ENCODE measurements at regions not wholly inside any gene's neighbourhood (a gene's known extent, or its start where the extent isn't known, plus 50 kb on each side); places are given as distances from the start of the nearest gene placed in this dataset.

GRCh38 chr7:45514944-45515343 lies 59.2 kb upstream of the ADCY1 start:
- TF ChIP-seq EZH2 (IDR thresholded peaks at IDR 0.05; ENCODE audit: low read length), result no peak
- TF ChIP-seq, protein P1, sequence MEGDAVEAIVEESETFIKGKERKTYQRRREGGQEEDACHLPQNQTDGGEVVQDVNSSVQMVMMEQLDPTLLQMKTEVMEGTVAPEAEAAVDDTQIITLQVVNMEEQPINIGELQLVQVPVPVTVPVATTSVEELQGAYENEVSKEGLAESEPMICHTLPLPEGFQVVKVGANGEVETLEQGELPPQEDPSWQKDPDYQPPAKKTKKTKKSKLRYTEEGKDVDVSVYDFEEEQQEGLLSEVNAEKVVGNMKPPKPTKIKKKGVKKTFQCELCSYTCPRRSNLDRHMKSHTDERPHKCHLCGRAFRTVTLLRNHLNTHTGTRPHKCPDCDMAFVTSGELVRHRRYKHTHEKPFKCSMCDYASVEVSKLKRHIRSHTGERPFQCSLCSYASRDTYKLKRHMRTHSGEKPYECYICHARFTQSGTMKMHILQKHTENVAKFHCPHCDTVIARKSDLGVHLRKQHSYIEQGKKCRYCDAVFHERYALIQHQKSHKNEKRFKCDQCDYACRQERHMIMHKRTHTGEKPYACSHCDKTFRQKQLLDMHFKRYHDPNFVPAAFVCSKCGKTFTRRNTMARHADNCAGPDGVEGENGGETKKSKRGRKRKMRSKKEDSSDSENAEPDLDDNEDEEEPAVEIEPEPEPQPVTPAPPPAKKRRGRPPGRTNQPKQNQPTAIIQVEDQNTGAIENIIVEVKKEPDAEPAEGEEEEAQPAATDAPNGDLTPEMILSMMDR (optimal IDR thresholded peaks at IDR 0.05 in 1 of 3, IDR thresholded peaks at IDR 0.05 in 1 of 3, conservative IDR thresholded peaks at IDR 0.05 in 1 of 3; ENCODE audit: extremely low read depth in 1 of 3, insufficient read depth in 2 of 3, low read length in 3 of 3), result no peak

All from keratinocyte (primary cell).